Gastroesophageal sphincter (tissue), 3 donors: ENCODE measurements at regions not wholly inside any gene's neighbourhood (a gene's known extent, or its start where the extent isn't known, plus 50 kb on each side); places are given as distances from the start of the nearest gene placed in this dataset.

Source experiments
- EP300 ChIP-seq: sonication (generic); formaldehyde crosslinking; IDR thresholded peaks from one replicate; pipeline ENCODE4 v1.6.1; 2017; ENCODE audit warnings: antibody characterized with exemption, mild to moderate bottlenecking
- POLR2A ChIP-seq, 2 donors: fragments of 450-650 bp; IDR thresholded peaks; one replicate each; pipeline ENCODE4 v1.6.1; 2017; ENCODE audit warnings: antibody characterized with exemption in 2 of 2, mild to moderate bottlenecking in 2 of 2, moderate library complexity in 1 of 2
- POLR2AphosphoS5 ChIP-seq: sonication (generic); formaldehyde crosslinking; IDR thresholded peaks from one replicate; pipeline ENCODE4 v1.6.1; 2017; ENCODE audit warnings: antibody characterized with exemption
- TF ChIP-seq, protein P1 (sequence below), 4 experiments: fragments of 200-600 bp in 2 of 4; fragments of 450-650 bp in 2 of 4; sonication (generic) in 1 of 4; IDR thresholded peaks; one replicate each; pipeline ENCODE4 v1.5.1; 2017 to 2019; ENCODE audit warnings: antibody characterized with exemption in 4 of 4, mild to moderate bottlenecking in 2 of 4, moderate library complexity in 2 of 4

DNA sequence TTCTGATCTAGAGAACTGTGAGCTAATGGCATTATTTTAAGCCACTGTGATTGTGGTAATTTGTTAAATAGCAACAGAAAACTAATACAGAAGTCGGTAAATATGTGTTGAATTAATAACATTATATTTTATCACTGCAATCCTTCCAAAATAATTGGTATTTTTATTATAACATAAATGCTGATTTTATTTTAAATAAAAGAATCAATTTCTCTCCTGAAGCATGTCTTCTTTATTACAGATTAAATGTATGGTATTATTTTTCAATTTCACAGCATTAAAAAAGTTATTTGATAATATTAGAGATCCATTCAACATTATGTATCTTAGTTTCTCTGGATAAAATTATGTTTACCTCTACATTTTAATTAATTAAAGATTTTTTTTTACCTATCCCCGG lies 165.5 kb upstream of the EDIL3 start:
- TF ChIP-seq, protein P1, sequence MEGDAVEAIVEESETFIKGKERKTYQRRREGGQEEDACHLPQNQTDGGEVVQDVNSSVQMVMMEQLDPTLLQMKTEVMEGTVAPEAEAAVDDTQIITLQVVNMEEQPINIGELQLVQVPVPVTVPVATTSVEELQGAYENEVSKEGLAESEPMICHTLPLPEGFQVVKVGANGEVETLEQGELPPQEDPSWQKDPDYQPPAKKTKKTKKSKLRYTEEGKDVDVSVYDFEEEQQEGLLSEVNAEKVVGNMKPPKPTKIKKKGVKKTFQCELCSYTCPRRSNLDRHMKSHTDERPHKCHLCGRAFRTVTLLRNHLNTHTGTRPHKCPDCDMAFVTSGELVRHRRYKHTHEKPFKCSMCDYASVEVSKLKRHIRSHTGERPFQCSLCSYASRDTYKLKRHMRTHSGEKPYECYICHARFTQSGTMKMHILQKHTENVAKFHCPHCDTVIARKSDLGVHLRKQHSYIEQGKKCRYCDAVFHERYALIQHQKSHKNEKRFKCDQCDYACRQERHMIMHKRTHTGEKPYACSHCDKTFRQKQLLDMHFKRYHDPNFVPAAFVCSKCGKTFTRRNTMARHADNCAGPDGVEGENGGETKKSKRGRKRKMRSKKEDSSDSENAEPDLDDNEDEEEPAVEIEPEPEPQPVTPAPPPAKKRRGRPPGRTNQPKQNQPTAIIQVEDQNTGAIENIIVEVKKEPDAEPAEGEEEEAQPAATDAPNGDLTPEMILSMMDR (IDR thresholded peaks at IDR 0.05): no peak
- TF ChIP-seq POLR2A (IDR thresholded peaks at IDR 0.05): no peak
- no peak for TF ChIP-seq POLR2AphosphoS5
- no peak for TF ChIP-seq EP300
